Stimulated activated naive CD8-positive, alpha-beta T cell treated with anti-CD3 and anti-CD28 coated beads, Interleukin-15, amount 100 ng/mL, for 72 hours (primary cell): ENCODE measurements at regions not wholly inside any gene's neighbourhood (a gene's known extent, or its start where the extent isn't known, plus 50 kb on each side); places are given as distances from the start of the nearest gene placed in this dataset.
A peak's percentile ranks its signal among the peaks of the same experiment; 100 is the strongest.

ENCODE experiments used
- ATAC-seq: fragments of 150-1000 bp; cut with Tn5 transposase; 2 replicates; pipeline ENCODE4 v1.10.0; 2021; ENCODE audit warnings: mild to moderate bottlenecking, moderate library complexity
- DNase-seq, 2 donors: peaks; one replicate each; pipeline ENCODE4 v3.0.0; 2021 to 2022
- H3K27ac Mint-ChIP-seq, 2 donors: one replicate each; pipeline ENCODE4 v1.8.0; 2022; ENCODE audit warnings: mild to moderate bottlenecking in 2 of 2, mixed read lengths in 2 of 2, moderate library complexity in 2 of 2
- H3K27me3 Mint-ChIP-seq: one replicate; pipeline ENCODE4 v1.8.0; 2022; ENCODE audit warnings: mixed read lengths
- H3K4me1 Mint-ChIP-seq: one replicate; pipeline ENCODE4 v1.8.0; 2022; ENCODE audit warnings: mild to moderate bottlenecking, mixed read lengths
- H3K4me3 Mint-ChIP-seq, 2 donors: one replicate each; pipeline ENCODE4 v1.8.0; 2022; ENCODE audit warnings: mild to moderate bottlenecking in 2 of 2, mixed read lengths in 2 of 2, moderate library complexity in 1 of 2
- H3K9me3 Mint-ChIP-seq, 2 donors: one replicate each; pipeline ENCODE4 v1.8.0; 2022; ENCODE audit warnings: mixed read lengths in 2 of 2

GRCh38 chr19:27741236-27741635, 1471.7 kb downstream of the UQCRFS1 start:
- DNase-seq (no peak), ATAC-seq (no peak)
- Mint-ChIP-seq H3K9me3 (peaks cover 33 to 47% of the 10 kb centered on the region in 2 donors), H3K27me3 (no peaks in the 10 kb centered on the region), H3K4me3 (no peak overlapping the region), H3K4me1 (no peaks in the 10 kb centered on the region), H3K27ac (no peak overlapping the region)

DNA sequence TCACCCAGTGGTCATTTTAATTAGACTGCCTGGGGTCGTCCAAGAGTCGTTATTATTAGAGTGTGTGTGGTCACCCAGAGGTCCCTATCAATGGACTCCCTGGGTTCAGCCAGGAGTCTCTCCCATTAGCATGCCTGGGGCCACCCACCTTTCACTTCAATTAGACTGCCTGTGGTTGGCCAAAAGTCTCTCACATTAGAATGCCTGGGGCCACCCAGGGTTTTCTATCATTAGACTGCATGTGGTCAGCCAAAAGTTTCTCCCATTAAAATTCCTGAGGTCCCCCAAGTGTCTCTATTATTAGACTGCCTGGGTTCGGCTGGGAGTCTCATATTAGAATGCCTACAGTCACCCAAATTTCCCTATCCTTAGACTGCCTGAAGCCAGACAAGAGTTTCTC, 1472.6 kb downstream of the UQCRFS1 start:
- H3K4me1 Mint-ChIP-seq: no peaks in the 10 kb centered on the region
- H3K4me3 Mint-ChIP-seq: no peak overlapping the region
- no peak for DNase-seq
- ATAC-seq: no peak
- H3K27ac Mint-ChIP-seq: no peak overlapping the region
- H3K9me3 Mint-ChIP-seq: peaks cover 33 to 53% of the 10 kb centered on the region in 2 donors
- H3K27me3 Mint-ChIP-seq: no peaks in the 10 kb centered on the region

- peaks cover 40 to 61% of the 10 kb centered on the region in 2 donors for H3K9me3 Mint-ChIP-seq
- no peak overlapping the region for H3K27ac Mint-ChIP-seq
- DNase-seq (no peak), ATAC-seq (no peak)
- no peak overlapping the region for H3K4me3 Mint-ChIP-seq
- no peaks in the 10 kb centered on the region for H3K4me1 Mint-ChIP-seq
- H3K27me3 Mint-ChIP-seq: no peaks in the 10 kb centered on the region
Observed at GRCh38 chr19:27738569-27739193, 1474.3 kb downstream of the UQCRFS1 start.

GRCh38 chr19:27736225-27736624, 1476.7 kb downstream of the UQCRFS1 start:
- Mint-ChIP-seq H3K9me3 (peaks cover 43 to 52% of the 10 kb centered on the region in 2 donors), H3K4me3 (no peak overlapping the region), H3K27ac (no peak overlapping the region), H3K4me1 (no peaks in the 10 kb centered on the region), H3K27me3 (no peaks in the 10 kb centered on the region)
- DNase-seq (no peak), ATAC-seq (no peak)

- no peak for DNase-seq
- Mint-ChIP-seq H3K27me3 (no peaks in the 10 kb centered on the region), H3K9me3 (peaks cover 43% of the 10 kb centered on the region in 2 donors), H3K4me1 (no peaks in the 10 kb centered on the region), H3K27ac (peak overlapping the region in 1 of 2 donors; percentile 16), H3K4me3 (no peak overlapping the region)
- ATAC-seq: no peak
Observed at GRCh38 chr19:27735314-27735713, 1477.6 kb downstream of the UQCRFS1 start.

DNA sequence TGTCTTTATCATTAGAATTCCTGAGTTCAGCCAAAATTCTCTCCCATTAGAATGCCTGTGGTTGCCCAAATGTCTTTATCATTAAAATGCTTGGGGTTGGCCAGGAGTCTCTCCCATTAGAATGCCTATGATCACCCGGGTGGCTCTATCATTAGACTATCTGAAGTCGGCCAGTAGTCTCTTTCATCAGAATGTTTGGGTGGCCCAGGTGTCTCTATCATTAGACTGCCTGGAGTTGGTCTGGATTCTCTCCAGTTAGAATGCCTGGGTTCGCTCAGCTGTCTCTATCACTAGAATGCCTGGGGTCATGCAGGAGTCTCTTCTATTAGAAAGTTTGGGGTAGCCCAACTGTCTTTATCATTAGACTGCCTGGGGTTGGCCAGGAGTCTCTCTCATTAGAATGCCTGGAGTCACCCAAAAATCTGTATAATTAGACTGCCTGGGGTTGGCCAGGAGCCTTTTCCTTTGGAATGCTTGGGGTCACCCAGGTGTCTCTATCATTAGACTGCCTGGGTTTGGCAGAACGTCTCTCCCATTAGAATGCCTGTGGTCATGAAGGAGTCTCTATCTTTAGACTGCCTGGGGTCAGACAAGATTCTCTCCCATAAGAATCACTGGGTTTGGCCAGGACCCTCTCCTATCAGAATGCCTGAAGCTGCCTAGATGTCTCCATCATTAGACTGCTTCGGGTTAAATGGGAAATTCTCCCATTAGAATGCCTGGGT, 1478.3 kb downstream of the UQCRFS1 start:
- Mint-ChIP-seq H3K27ac (no peak overlapping the region), H3K4me3 (no peak overlapping the region), H3K4me1 (no peaks in the 10 kb centered on the region), H3K9me3 (peaks cover 40 to 43% of the 10 kb centered on the region in 2 donors), H3K27me3 (no peaks in the 10 kb centered on the region)
- DNase-seq: no peak
- ATAC-seq: no peak

DNA sequence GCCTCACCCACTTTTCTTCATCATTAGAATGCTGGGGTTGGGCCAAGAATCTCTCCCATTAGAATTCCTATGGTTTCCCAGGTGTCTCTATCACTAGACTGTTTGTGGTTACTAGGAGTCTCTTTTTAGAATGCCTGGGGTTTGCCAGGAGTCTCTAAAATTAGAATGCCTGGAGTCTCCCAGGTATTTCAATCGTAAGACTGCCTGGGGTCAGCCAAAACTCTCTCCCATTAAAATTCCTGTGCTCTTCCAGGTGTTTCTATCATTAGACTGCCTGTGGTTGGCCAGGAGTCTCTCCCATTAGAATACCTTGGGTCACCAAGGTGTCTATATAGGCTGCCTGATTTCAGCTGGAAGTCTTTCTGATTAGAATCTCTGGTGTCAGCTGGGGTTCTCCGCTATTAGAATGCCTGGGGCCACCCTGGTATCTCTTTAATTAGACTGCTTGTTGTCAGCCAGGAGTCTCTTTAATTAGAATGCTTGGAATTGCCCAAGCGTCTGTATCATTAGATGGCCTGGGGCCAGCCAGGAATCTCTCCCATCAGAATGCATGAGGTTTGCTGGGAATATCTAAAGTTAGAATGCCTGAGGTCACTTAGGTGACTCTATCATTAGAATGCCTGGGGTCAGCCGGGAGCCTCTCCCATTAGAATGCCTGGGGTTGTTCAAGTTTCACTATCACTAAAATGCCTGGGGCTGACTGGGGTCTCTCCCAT, 1479.2 kb downstream of the UQCRFS1 start:
- Mint-ChIP-seq H3K4me3 (no peak overlapping the region), H3K9me3 (peaks cover 32 to 43% of the 10 kb centered on the region in 2 donors), H3K27ac (no peak overlapping the region), H3K4me1 (no peaks in the 10 kb centered on the region), H3K27me3 (no peaks in the 10 kb centered on the region)
- ATAC-seq (no peak), DNase-seq (no peak)

DNA sequence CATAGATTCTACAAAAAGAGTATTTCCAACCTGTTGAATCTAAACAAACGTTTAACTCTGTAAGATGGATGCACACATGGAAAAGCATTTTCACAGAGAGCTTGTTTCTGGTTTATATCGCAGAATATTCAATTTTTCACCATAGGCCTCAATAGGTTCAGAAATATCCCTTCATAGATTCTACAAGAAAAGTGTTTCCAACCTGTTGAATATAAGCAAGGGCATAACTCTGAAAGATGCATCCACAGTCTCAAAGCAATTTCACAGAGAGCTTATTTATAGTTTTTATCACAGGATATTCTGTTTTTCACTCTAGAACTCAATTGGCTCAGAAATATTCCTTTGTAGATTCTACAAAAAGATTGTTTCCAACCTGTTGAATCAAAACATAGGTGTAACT, 1483.6 kb downstream of the UQCRFS1 start:
- DNase-seq (no peak), ATAC-seq (no peak)
- peaks cover 8 to 10% of the 10 kb centered on the region in 2 donors for H3K9me3 Mint-ChIP-seq
- no peaks in the 10 kb centered on the region for H3K27me3 Mint-ChIP-seq
- H3K27ac Mint-ChIP-seq: no peak overlapping the region
- H3K4me1 Mint-ChIP-seq: no peaks in the 10 kb centered on the region
- H3K4me3 Mint-ChIP-seq: no peak overlapping the region

GRCh38 chr19:27722625-27723024, 1490.3 kb downstream of the UQCRFS1 start:
- ATAC-seq: no peak
- H3K9me3 Mint-ChIP-seq: peaks cover 24 to 41% of the 10 kb centered on the region in 2 donors
- no peak overlapping the region for H3K27ac Mint-ChIP-seq
- no peaks in the 10 kb centered on the region for H3K27me3 Mint-ChIP-seq
- H3K4me3 Mint-ChIP-seq: no peak overlapping the region
- no peak for DNase-seq
- no peaks in the 10 kb centered on the region for H3K4me1 Mint-ChIP-seq

DNA sequence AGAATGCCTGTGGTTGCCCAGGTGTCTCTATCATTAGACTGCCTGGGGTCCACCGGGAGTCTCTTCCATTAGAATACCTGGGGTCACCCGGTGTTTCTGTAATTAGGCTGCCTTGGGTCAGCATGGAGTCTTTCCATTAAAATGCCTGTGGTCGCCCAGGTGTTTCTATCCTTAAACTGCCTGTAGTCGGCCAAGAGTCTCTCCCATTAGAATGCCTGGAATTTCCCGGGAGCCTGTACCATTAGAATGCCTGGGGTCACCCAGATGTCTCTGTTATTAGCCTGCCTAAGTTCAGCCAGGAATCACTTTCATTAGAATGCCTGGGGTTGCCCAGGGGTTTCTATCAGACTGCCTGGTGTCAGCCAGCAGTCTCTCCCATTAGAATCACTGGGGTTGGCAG, 1492.8 kb downstream of the UQCRFS1 start:
- Mint-ChIP-seq H3K4me3 (no peak overlapping the region), H3K27me3 (no peaks in the 10 kb centered on the region), H3K9me3 (peaks cover 39 to 55% of the 10 kb centered on the region in 2 donors), H3K4me1 (no peaks in the 10 kb centered on the region), H3K27ac (no peak overlapping the region)
- no peak for ATAC-seq
- no peak for DNase-seq

DNA sequence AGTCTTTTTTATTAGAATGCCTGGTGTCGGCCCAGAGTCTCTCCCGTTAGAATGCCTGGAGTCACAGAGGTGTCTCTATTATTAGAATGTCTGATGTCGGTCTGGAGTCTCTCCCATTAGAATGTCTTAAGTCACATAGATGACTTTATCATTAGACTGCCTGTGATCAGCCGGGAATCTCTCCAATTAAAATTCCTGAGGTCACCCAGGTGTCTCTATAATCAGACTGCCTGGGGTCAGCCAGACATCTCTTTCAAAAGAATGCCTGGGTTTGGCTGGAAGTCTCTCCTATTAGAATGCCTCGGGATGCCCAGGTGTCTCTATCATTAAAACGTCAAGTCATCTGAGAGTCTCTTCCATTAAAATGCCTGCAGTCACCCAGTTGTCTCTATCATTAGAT, 1493.9 kb downstream of the UQCRFS1 start:
- Mint-ChIP-seq H3K27me3 (no peaks in the 10 kb centered on the region), H3K9me3 (peaks cover 39 to 55% of the 10 kb centered on the region in 2 donors), H3K27ac (peak overlapping the region in 1 of 2 donors; percentile 83), H3K4me3 (no peak overlapping the region), H3K4me1 (no peaks in the 10 kb centered on the region)
- no peak for DNase-seq
- ATAC-seq: no peak

- Mint-ChIP-seq H3K27ac (peak overlapping the region in 1 of 2 donors; percentile 11), H3K27me3 (no peaks in the 10 kb centered on the region), H3K4me3 (no peak overlapping the region), H3K4me1 (no peaks in the 10 kb centered on the region), H3K9me3 (peaks cover 39 to 55% of the 10 kb centered on the region in 2 donors)
- ATAC-seq (no peak), DNase-seq (no peak)
Observed at GRCh38 chr19:27718234-27718633, 1494.7 kb downstream of the UQCRFS1 start.

GRCh38 chr19:27717825-27718224, 1495.1 kb downstream of the UQCRFS1 start:
- H3K27me3 Mint-ChIP-seq: no peaks in the 10 kb centered on the region
- no peaks in the 10 kb centered on the region for H3K4me1 Mint-ChIP-seq
- DNase-seq (no peak), ATAC-seq (no peak)
- H3K9me3 Mint-ChIP-seq: peaks cover 39 to 55% of the 10 kb centered on the region in 2 donors
- no peak overlapping the region for H3K4me3 Mint-ChIP-seq
- H3K27ac Mint-ChIP-seq: peak overlapping the region in 1 of 2 donors; percentile 11

- H3K4me3 Mint-ChIP-seq: no peak overlapping the region
- no peaks in the 10 kb centered on the region for H3K27me3 Mint-ChIP-seq
- no peaks in the 10 kb centered on the region for H3K4me1 Mint-ChIP-seq
- ATAC-seq: no peak
- H3K9me3 Mint-ChIP-seq: peaks cover 44 to 63% of the 10 kb centered on the region in 2 donors
- no peak overlapping the region for H3K27ac Mint-ChIP-seq
- DNase-seq: no peak
Observed at GRCh38 chr19:27716922-27717321, 1496.0 kb downstream of the UQCRFS1 start.

GRCh38 chr19:27714857-27715256, 1498.1 kb downstream of the UQCRFS1 start:
- ATAC-seq (no peak), DNase-seq (no peak)
- H3K27me3 Mint-ChIP-seq: no peaks in the 10 kb centered on the region
- no peak overlapping the region for H3K27ac Mint-ChIP-seq
- H3K4me3 Mint-ChIP-seq: no peak overlapping the region
- peaks cover 45 to 59% of the 10 kb centered on the region in 2 donors for H3K9me3 Mint-ChIP-seq
- no peaks in the 10 kb centered on the region for H3K4me1 Mint-ChIP-seq

DNA sequence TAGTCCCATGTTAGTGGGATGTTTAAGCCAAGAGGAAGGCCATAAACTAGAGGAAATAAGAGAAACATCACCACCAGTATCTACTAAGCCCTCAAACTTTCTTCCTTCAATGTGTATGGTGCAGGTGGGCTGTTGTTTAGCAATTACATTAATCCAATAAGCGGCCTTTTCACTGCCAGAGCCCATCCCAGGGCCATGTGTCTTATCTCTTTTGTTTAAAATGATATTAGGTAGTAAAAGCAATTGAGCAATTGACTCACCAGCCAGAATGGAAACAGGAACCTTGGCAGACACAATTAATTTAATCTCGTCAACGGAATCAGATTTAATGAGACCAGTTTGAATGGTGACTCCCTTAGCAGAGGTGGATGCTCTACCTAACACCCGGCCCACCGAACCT, 1503.5 kb downstream of the UQCRFS1 start:
- Mint-ChIP-seq H3K27me3 (no peaks in the 10 kb centered on the region), H3K4me1 (no peaks in the 10 kb centered on the region), H3K9me3 (peaks cover 24 to 55% of the 10 kb centered on the region in 2 donors), H3K27ac (peak overlapping the region in 1 of 2 donors; percentile 49), H3K4me3 (no peak overlapping the region)
- no peak for DNase-seq
- ATAC-seq: no peak
